Astrocyte (in vitro differentiated cells and primary cell): ENCODE measurements at regions not wholly inside any gene's neighbourhood (a gene's known extent, or its start where the extent isn't known, plus 50 kb on each side); places are given as distances from the start of the nearest gene placed in this dataset.

Source experiments
- DNase-seq: peaks from one replicate; pipeline ENCODE4 v3.0.0-alpha.2; 2010; ENCODE audit warnings: low read depth
- FAIRE-seq: peaks from 2 replicates; lab custom pipeline; 2011; peaks lifted over from hg19 to GRCh38; lab: Jason Lieb, UNC
- H2AFZ ChIP-seq: 2 replicates; pipeline ENCODE4 v1.6.0; 2012; ENCODE audit warnings: low read depth, low read length, inconsistent platforms
- H3K27ac ChIP-seq: 2 replicates; pipeline ENCODE4 v1.5.1; 2011; ENCODE audit warnings: low read depth, low read length, inconsistent platforms
- H3K27me3 ChIP-seq: 2 replicates; pipeline ENCODE4 v1.6.0; 2011; ENCODE audit warnings: low read length, inconsistent platforms; ENCODE audit not compliant: insufficient read depth
- H3K36me3 ChIP-seq: 2 replicates; pipeline ENCODE4 v1.5.1; 2011; ENCODE audit warnings: low read length, inconsistent platforms; ENCODE audit not compliant: insufficient read depth
- H3K4me1 ChIP-seq: 2 replicates; pipeline ENCODE4 v1.5.1; 2011; ENCODE audit warnings: low read length, inconsistent platforms; ENCODE audit not compliant: insufficient read depth
- H3K4me2 ChIP-seq: 2 replicates; pipeline ENCODE4 v1.6.0; 2012; ENCODE audit warnings: low read length, inconsistent platforms
- H3K4me3 ChIP-seq: 2 replicates; pipeline ENCODE4 v1.5.1; 2011; ENCODE audit warnings: low read depth, mild to moderate bottlenecking, low read length, inconsistent platforms; ENCODE audit not compliant: insufficient read depth
- H3K79me2 ChIP-seq: 2 replicates; pipeline ENCODE4 v1.6.0; 2012; ENCODE audit warnings: mild to moderate bottlenecking, low read length, inconsistent platforms; ENCODE audit not compliant: insufficient read depth
- H3K9ac ChIP-seq: 2 replicates; pipeline ENCODE4 v1.6.0; 2012; ENCODE audit warnings: mild to moderate bottlenecking, low read length, inconsistent platforms
- H3K9me3 ChIP-seq: 2 replicates; pipeline ENCODE4 v1.5.1; 2012; ENCODE audit warnings: low read depth, mild to moderate bottlenecking, low read length, inconsistent platforms; ENCODE audit not compliant: insufficient read depth
- H4K20me1 ChIP-seq: 2 replicates; pipeline ENCODE4 v1.6.0; 2012; ENCODE audit warnings: low read length, inconsistent platforms; ENCODE audit not compliant: insufficient read depth
- H3K27ac Mint-ChIP-seq: one replicate; pipeline ENCODE4 v1.8.0; 2021; ENCODE audit warnings: mild to moderate bottlenecking, mixed read lengths; ENCODE audit not compliant: unreplicated experiment
- H3K27me3 Mint-ChIP-seq: one replicate; pipeline ENCODE4 v1.8.0; 2021; ENCODE audit warnings: low read depth, mixed read lengths; ENCODE audit not compliant: unreplicated experiment
- H3K36me3 Mint-ChIP-seq: one replicate; pipeline ENCODE4 v1.8.0; 2021; ENCODE audit warnings: low read depth, mixed read lengths; ENCODE audit not compliant: unreplicated experiment
- H3K4me1 Mint-ChIP-seq: one replicate; pipeline ENCODE4 v1.8.0; 2021; ENCODE audit warnings: low read depth, mixed read lengths; ENCODE audit not compliant: unreplicated experiment
- H3K4me3 Mint-ChIP-seq: one replicate; pipeline ENCODE4 v1.8.0; 2021; ENCODE audit warnings: mild to moderate bottlenecking, moderate library complexity, mixed read lengths; ENCODE audit not compliant: unreplicated experiment
- H3K9me3 Mint-ChIP-seq: one replicate; pipeline ENCODE4 v1.8.0; 2021; ENCODE audit warnings: mild to moderate bottlenecking, mixed read lengths; ENCODE audit not compliant: unreplicated experiment
- EZH2 ChIP-seq: IDR thresholded peaks from 2 replicates; pipeline ENCODE4 v1.6.1; 2012; ENCODE audit warnings: mild to moderate bottlenecking, low read length, inconsistent platforms; ENCODE audit not compliant: insufficient read depth
- TF ChIP-seq, protein P1 (sequence below): IDR thresholded peaks from 2 replicates; pipeline ENCODE4 v1.5.1; 2011; ENCODE audit warnings: low read depth, mild to moderate bottlenecking, inconsistent platforms, low read length, moderate library complexity; ENCODE audit not compliant: insufficient read depth

DNA sequence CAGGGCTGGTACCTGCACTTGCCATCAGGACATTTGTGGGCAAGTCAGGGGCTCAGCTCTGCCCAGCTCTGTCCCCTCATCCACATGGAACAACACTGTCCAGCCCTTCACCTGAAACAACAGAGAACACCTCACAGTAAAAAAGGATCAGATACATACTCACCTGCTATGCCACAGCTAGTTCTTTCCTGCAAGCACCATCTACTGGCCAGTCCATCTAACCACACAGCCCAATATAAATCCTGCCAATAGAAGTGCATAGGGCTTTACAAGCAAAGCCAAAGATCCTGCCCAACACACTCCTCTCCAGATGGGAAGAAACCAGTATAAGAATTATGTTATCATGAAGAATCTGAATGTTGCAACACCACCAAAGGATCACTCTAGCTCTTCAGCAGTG is 52.2 kb upstream of the GALNT13 start:
- FAIRE-seq = no peak

More for the DNA sequence above, 52.2 kb upstream of the GALNT13 start:
- Histone ChIP-seq H3K4me2 (no peak overlapping the region), H3K36me3 (no peaks in the 10 kb centered on the region), H3K4me1 (no peaks in the 10 kb centered on the region), H3K79me2 (no peaks in the 10 kb centered on the region), H4K20me1 (no peaks in the 10 kb centered on the region), H3K27ac (no peak overlapping the region), H3K9ac (no peak overlapping the region), H2AFZ (no peak overlapping the region), H3K9me3 (no peaks in the 10 kb centered on the region), H3K4me3 (no peak overlapping the region), H3K27me3 (no peaks in the 10 kb centered on the region)
- Mint-ChIP-seq H3K36me3 (no peaks in the 10 kb centered on the region), H3K27me3 (no peaks in the 10 kb centered on the region), H3K4me3 (no peak overlapping the region), H3K9me3 (no peaks in the 10 kb centered on the region), H3K4me1 (no peaks in the 10 kb centered on the region), H3K27ac (no peak overlapping the region)
- TF ChIP-seq, protein P1, sequence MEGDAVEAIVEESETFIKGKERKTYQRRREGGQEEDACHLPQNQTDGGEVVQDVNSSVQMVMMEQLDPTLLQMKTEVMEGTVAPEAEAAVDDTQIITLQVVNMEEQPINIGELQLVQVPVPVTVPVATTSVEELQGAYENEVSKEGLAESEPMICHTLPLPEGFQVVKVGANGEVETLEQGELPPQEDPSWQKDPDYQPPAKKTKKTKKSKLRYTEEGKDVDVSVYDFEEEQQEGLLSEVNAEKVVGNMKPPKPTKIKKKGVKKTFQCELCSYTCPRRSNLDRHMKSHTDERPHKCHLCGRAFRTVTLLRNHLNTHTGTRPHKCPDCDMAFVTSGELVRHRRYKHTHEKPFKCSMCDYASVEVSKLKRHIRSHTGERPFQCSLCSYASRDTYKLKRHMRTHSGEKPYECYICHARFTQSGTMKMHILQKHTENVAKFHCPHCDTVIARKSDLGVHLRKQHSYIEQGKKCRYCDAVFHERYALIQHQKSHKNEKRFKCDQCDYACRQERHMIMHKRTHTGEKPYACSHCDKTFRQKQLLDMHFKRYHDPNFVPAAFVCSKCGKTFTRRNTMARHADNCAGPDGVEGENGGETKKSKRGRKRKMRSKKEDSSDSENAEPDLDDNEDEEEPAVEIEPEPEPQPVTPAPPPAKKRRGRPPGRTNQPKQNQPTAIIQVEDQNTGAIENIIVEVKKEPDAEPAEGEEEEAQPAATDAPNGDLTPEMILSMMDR = no peak
- no peak for TF ChIP-seq EZH2
- DNase-seq = no peak
